ENCODE measurements at regions not wholly inside any gene's neighbourhood (a gene's known extent, or its start where the extent isn't known, plus 50 kb on each side); places are given as distances from the start of the nearest gene placed in this dataset.

DNA sequence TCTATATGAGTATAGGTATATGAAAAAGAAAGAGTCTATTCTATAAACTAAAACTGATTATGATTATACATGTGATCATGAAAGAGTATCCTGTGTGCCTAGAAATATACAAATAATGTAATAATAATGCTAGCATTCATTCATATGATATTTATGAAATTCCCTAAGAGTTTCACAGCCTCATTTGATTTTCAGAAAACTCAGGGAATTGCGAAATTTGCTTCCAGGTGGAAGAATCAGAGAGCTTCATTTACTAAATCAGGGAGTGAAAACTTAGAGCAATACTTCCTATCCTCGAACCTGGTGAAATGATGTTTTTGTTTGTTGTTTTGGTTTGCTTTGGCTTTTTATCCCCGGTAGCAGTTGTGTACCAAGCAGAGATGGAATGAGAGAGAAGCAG lies 1105.7 kb upstream of the SLIT2 start:
- Histone ChIP-seq H3K27me3 (no peaks in the 10 kb centered on the region), H3K9me3 (no peaks in the 10 kb centered on the region), H3K4me3 (no peak overlapping the region), H3K4me1 (no peaks in the 10 kb centered on the region), H3K27ac (no peak overlapping the region), H3K36me3 (no peaks in the 10 kb centered on the region)
- 75 to 87% (median 83%) methylated on average over 3 of the region's 3 CpGs for WGBS, 4 donors
- ATAC-seq, result no peak
- no peak for DNase-seq
- intact Hi-C loops (cut with DNase I), result no loop called here
- TF ChIP-seq, protein P1, sequence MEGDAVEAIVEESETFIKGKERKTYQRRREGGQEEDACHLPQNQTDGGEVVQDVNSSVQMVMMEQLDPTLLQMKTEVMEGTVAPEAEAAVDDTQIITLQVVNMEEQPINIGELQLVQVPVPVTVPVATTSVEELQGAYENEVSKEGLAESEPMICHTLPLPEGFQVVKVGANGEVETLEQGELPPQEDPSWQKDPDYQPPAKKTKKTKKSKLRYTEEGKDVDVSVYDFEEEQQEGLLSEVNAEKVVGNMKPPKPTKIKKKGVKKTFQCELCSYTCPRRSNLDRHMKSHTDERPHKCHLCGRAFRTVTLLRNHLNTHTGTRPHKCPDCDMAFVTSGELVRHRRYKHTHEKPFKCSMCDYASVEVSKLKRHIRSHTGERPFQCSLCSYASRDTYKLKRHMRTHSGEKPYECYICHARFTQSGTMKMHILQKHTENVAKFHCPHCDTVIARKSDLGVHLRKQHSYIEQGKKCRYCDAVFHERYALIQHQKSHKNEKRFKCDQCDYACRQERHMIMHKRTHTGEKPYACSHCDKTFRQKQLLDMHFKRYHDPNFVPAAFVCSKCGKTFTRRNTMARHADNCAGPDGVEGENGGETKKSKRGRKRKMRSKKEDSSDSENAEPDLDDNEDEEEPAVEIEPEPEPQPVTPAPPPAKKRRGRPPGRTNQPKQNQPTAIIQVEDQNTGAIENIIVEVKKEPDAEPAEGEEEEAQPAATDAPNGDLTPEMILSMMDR (IDR thresholded peaks at IDR 0.05), result no peak
- TF ChIP-seq POLR2A (IDR thresholded peaks at IDR 0.05), result no peak

DNA sequence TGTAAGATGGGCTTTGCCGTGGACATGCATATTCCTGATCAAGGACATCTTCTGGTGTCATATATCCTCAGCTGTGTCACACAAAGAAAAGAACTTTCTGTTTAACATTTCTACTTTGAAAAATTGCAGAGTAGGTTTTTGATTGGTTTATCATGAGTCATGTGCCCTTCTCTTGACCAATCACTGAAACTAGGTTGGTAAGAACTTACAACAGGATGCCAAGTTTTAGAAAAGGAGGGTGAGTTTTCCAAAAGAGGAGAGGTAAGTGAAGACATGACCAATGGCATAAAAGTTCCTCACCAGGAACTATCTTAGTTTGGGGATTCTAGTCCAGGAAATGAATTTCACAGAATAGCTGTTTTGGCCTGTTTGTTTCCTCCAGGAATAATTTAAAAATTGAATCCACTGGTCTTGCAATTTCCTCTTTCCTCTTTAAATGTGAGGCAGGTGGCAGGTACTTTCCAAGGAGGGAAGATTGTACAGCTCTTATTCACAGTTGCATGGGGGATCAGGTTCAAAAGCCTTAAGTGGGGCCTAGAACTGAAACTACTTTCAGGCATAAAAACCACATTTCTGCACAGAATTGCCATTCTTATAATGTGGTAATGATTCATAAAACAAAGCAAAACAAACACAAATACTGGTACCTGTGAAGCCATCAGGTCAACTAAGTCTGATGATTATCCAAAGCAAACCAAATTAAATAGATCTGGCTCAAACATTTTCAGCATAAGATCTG lies 1114.5 kb upstream of the LCORL start:
- TF ChIP-seq POLR2A (IDR thresholded peaks at IDR 0.05), result no peak
- TF ChIP-seq, protein P1 (IDR thresholded peaks at IDR 0.05), result no peak
- DNase-seq (no peak), ATAC-seq (no peak)
- Histone ChIP-seq H3K9me3 (no peaks in the 10 kb centered on the region), H3K27ac (no peak overlapping the region), H3K36me3 (no peaks in the 10 kb centered on the region), H3K4me1 (no peaks in the 10 kb centered on the region), H3K4me3 (no peak overlapping the region), H3K27me3 (no peaks in the 10 kb centered on the region)
- intact Hi-C loops (cut with DNase I), result no loop called here
- WGBS, 4 donors, result 85 to 97% (median 88%) methylated on average over 1 of the region's 1 CpG

DNA sequence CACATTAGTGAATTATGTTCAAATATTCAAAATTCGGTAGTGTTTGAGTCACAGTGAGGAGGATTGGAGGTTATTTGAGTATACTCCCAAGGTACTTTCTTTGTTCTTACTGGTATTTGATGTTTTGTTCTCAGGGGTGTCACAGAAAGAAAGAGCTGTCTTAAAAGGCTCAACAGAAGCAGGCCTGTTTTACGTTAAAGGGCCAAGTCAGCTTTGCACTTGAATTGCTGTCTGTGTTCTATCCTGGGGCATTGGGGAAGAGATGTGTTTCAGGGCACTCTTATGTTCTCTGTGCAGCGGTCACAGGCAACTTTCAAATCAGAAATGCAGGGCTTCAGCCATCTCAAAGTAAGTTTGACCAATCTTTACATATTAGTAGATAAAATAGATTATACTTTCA lies 1113.1 kb upstream of the LCORL start:
- Histone ChIP-seq H3K9me3 (no peaks in the 10 kb centered on the region), H3K36me3 (no peaks in the 10 kb centered on the region), H3K27ac (no peak overlapping the region), H3K4me1 (no peaks in the 10 kb centered on the region), H3K4me3 (no peak overlapping the region), H3K27me3 (no peaks in the 10 kb centered on the region)
- TF ChIP-seq, protein P1 (IDR thresholded peaks at IDR 0.05), result no peak
- no peak for TF ChIP-seq POLR2A (IDR thresholded peaks at IDR 0.05)
- 45 to 56% (median 49%) methylated on average over 3 of the region's 3 CpGs for WGBS, 4 donors
- DNase-seq (no peak), ATAC-seq (no peak)
- intact Hi-C loops (cut with DNase I), result no loop called here

DNA sequence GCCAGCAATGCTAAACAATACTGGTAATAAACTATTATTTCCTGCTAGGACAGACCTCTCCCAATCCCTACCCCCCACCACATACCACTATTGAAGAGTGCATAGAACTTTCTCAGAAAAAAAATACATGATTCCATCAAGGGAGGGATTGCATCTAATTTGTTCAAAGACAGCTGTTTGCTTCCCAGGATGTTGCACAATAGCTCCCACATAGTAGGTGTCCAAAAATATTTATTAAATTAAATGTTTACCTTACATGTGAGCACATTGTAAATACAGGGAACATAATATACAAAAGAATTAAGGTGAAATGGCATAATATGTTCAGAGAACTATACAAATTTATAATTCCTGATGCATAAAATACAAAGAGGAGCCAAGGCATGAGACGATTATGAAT lies 1111.8 kb upstream of the LCORL start:
- WGBS, 4 donors, result 68 to 78% (median 77%) methylated on average over 1 of the region's 1 CpG
- Histone ChIP-seq H3K9me3 (no peaks in the 10 kb centered on the region), H3K36me3 (no peaks in the 10 kb centered on the region), H3K27me3 (no peaks in the 10 kb centered on the region), H3K4me3 (no peak overlapping the region), H3K4me1 (no peaks in the 10 kb centered on the region), H3K27ac (no peak overlapping the region)
- intact Hi-C loops (cut with DNase I), result no loop called here
- DNase-seq, result no peak
- no peak for ATAC-seq
- TF ChIP-seq, protein P1 (IDR thresholded peaks at IDR 0.05), result no peak
- TF ChIP-seq POLR2A (IDR thresholded peaks at IDR 0.05), result no peak

Data from heart left ventricle (tissue), 16 donors.